ENCODE measurements at regions not wholly inside any gene's neighbourhood (a gene's known extent, or its start where the extent isn't known, plus 50 kb on each side); places are given as distances from the start of the nearest gene placed in this dataset.

- Histone ChIP-seq H3K27me3 (ENCODE audit: insufficient read depth, low read length, poor library complexity) (no peaks in the 10 kb centered on the region), H3K79me2 (ENCODE audit: insufficient read depth, low read length) (no peaks in the 10 kb centered on the region), H3K9me3 (ENCODE audit: insufficient read depth, low read length, severe bottlenecking) (peaks cover 9% of the 10 kb centered on the region), H3K4me2 (ENCODE audit: insufficient read depth, low read length) (no peak overlapping the region), H3K9ac (ENCODE audit: low read depth, low read length) (no peak overlapping the region), H3K4me3 (ENCODE audit: low read depth in 1 of 2, low read length in 2 of 2) (no peak overlapping the region), H3K27ac (ENCODE audit: low read length) (no peak overlapping the region), H2AFZ (ENCODE audit: low read depth, low read length) (no peak overlapping the region), H3K4me1 (ENCODE audit: insufficient read depth, low read length) (peaks cover 8% of the 10 kb centered on the region; the same call in 1 of the 2 replicates), H4K20me1 (ENCODE audit: insufficient read depth, low read length) (no peaks in the 10 kb centered on the region), H3K36me3 (ENCODE audit: insufficient read depth, low read length) (no peaks in the 10 kb centered on the region)
- ATAC-seq (ENCODE audit: insufficient read depth, low read depth) = peak; percentile 77
- no peak for DNase-seq
- TF ChIP-seq EZH2 (IDR thresholded peaks at IDR 0.05; ENCODE audit: borderline replicate concordance, low read depth, low read length, severe bottlenecking) = no peak
Measured at GRCh38 chr9:12963537-12963936, 188.7 kb downstream of the LURAP1L start.

GRCh38 chr9:12964271-12964670 lies 189.5 kb downstream of the LURAP1L start:
- no peak for ATAC-seq (ENCODE audit: insufficient read depth, low read depth)
- no peaks in the 10 kb centered on the region for H3K36me3 ChIP-seq (ENCODE audit: insufficient read depth, low read length)
- no peak overlapping the region for H3K9ac ChIP-seq (ENCODE audit: low read depth, low read length)
- H3K4me2 ChIP-seq (ENCODE audit: insufficient read depth, low read length) = no peak overlapping the region
- no peak overlapping the region for H3K27ac ChIP-seq (ENCODE audit: low read length)
- no peak for TF ChIP-seq EZH2 (IDR thresholded peaks at IDR 0.05; ENCODE audit: borderline replicate concordance, low read depth, low read length, severe bottlenecking)
- no peak for TF ChIP-seq CTCF (IDR thresholded peaks at IDR 0.05; ENCODE audit: borderline replicate concordance, extremely low read depth, low read length, poor library complexity, severe bottlenecking)
- no peaks in the 10 kb centered on the region for H3K27me3 ChIP-seq (ENCODE audit: insufficient read depth, low read length, poor library complexity)
- H4K20me1 ChIP-seq (ENCODE audit: insufficient read depth, low read length) = no peaks in the 10 kb centered on the region
- no peak overlapping the region for H2AFZ ChIP-seq (ENCODE audit: low read depth, low read length)
- no peak for DNase-seq
- no peaks in the 10 kb centered on the region for H3K79me2 ChIP-seq (ENCODE audit: insufficient read depth, low read length)
- H3K9me3 ChIP-seq (ENCODE audit: insufficient read depth, low read length, severe bottlenecking) = peaks cover 2% of the 10 kb centered on the region
- H3K4me1 ChIP-seq (ENCODE audit: insufficient read depth, low read length) = peaks cover 8% of the 10 kb centered on the region; the same call in 1 of the 2 replicates
- H3K4me3 ChIP-seq (ENCODE audit: low read depth in 1 of 2, low read length in 2 of 2) = no peak overlapping the region

GRCh38 chr9:12965303-12965702 lies 190.5 kb downstream of the LURAP1L start:
- no peak overlapping the region for H3K27ac ChIP-seq (ENCODE audit: low read length)
- no peak for TF ChIP-seq EZH2 (IDR thresholded peaks at IDR 0.05; ENCODE audit: borderline replicate concordance, low read depth, low read length, severe bottlenecking)
- no peak for TF ChIP-seq CTCF (IDR thresholded peaks at IDR 0.05; ENCODE audit: borderline replicate concordance, extremely low read depth, low read length, poor library complexity, severe bottlenecking)
- DNase-seq (no peak), ATAC-seq (ENCODE audit: insufficient read depth, low read depth) (no peak)
- H3K4me2 ChIP-seq (ENCODE audit: insufficient read depth, low read length) = no peak overlapping the region
- H3K9ac ChIP-seq (ENCODE audit: low read depth, low read length) = no peak overlapping the region
- H3K27me3 ChIP-seq (ENCODE audit: insufficient read depth, low read length, poor library complexity) = no peaks in the 10 kb centered on the region
- no peaks in the 10 kb centered on the region for H3K9me3 ChIP-seq (ENCODE audit: insufficient read depth, low read length, severe bottlenecking)
- H3K4me1 ChIP-seq (ENCODE audit: insufficient read depth, low read length) = peaks cover 8% of the 10 kb centered on the region; the same call in 1 of the 2 replicates
- no peak overlapping the region for H2AFZ ChIP-seq (ENCODE audit: low read depth, low read length)
- H3K36me3 ChIP-seq (ENCODE audit: insufficient read depth, low read length) = no peaks in the 10 kb centered on the region
- no peak overlapping the region for H3K4me3 ChIP-seq (ENCODE audit: low read depth in 1 of 2, low read length in 2 of 2)
- no peaks in the 10 kb centered on the region for H4K20me1 ChIP-seq (ENCODE audit: insufficient read depth, low read length)
- no peaks in the 10 kb centered on the region for H3K79me2 ChIP-seq (ENCODE audit: insufficient read depth, low read length)

GRCh38 chr9:12968093-12968492 lies 193.3 kb downstream of the LURAP1L start:
- no peak overlapping the region for H3K4me3 ChIP-seq (ENCODE audit: low read depth in 1 of 2, low read length in 2 of 2)
- ATAC-seq (ENCODE audit: insufficient read depth, low read depth) (no peak), DNase-seq (no peak)
- H3K36me3 ChIP-seq (ENCODE audit: insufficient read depth, low read length) = no peaks in the 10 kb centered on the region
- no peak overlapping the region for H3K27ac ChIP-seq (ENCODE audit: low read length)
- H3K4me1 ChIP-seq (ENCODE audit: insufficient read depth, low read length) = peaks cover 21% of the 10 kb centered on the region
- no peaks in the 10 kb centered on the region for H3K9me3 ChIP-seq (ENCODE audit: insufficient read depth, low read length, severe bottlenecking)
- H3K9ac ChIP-seq (ENCODE audit: low read depth, low read length) = no peak overlapping the region
- TF ChIP-seq CTCF (IDR thresholded peaks at IDR 0.05; ENCODE audit: borderline replicate concordance, extremely low read depth, low read length, poor library complexity, severe bottlenecking) (no peak), EZH2 (IDR thresholded peaks at IDR 0.05; ENCODE audit: borderline replicate concordance, low read depth, low read length, severe bottlenecking) (no peak)
- H3K4me2 ChIP-seq (ENCODE audit: insufficient read depth, low read length) = no peak overlapping the region
- H2AFZ ChIP-seq (ENCODE audit: low read depth, low read length) = no peak overlapping the region
- H4K20me1 ChIP-seq (ENCODE audit: insufficient read depth, low read length) = no peaks in the 10 kb centered on the region
- no peaks in the 10 kb centered on the region for H3K27me3 ChIP-seq (ENCODE audit: insufficient read depth, low read length, poor library complexity)
- no peaks in the 10 kb centered on the region for H3K79me2 ChIP-seq (ENCODE audit: insufficient read depth, low read length)

All from DND-41 (cell line).